ENCODE measurements at regions not wholly inside any gene's neighbourhood (a gene's known extent, or its start where the extent isn't known, plus 50 kb on each side); places are given as distances from the start of the nearest gene placed in this dataset.

GRCh38 chr15:73001840-73002239 lies 50.4 kb upstream of the NEO1 start:
- no peak for TF ChIP-seq CTCF (IDR thresholded peaks at IDR 0.05)
- Histone ChIP-seq H3K27me3 (ENCODE audit: low read depth) (no peaks in the 10 kb centered on the region), H3K4me1 (no peaks in the 10 kb centered on the region), H3K4me3 (no peak overlapping the region), H3K27ac (no peak overlapping the region), H3K9me3 (no peaks in the 10 kb centered on the region), H3K36me3 (no peaks in the 10 kb centered on the region)
- intact Hi-C loops (cut with DNase I), result no loop called here
- DNase-seq (no peak), ATAC-seq (no peak)

GRCh38 chr15:73000293-73000692 lies 52.0 kb upstream of the NEO1 start:
- DNase-seq (no peak), ATAC-seq (no peak)
- no peak overlapping the region for H3K4me3 ChIP-seq
- no peaks in the 10 kb centered on the region for H3K9me3 ChIP-seq
- H3K27ac ChIP-seq, result no peak overlapping the region
- H3K27me3 ChIP-seq (ENCODE audit: low read depth), result no peaks in the 10 kb centered on the region
- no peaks in the 10 kb centered on the region for H3K36me3 ChIP-seq
- TF ChIP-seq CTCF (IDR thresholded peaks at IDR 0.05), result no peak
- intact Hi-C loops (cut with DNase I), result no loop called here
- no peaks in the 10 kb centered on the region for H3K4me1 ChIP-seq

- no peak overlapping the region for H3K4me3 ChIP-seq
- intact Hi-C loops (cut with DNase I), result no loop called here
- TF ChIP-seq CTCF (IDR thresholded peaks at IDR 0.05), result no peak
- no peak overlapping the region for H3K27ac ChIP-seq
- DNase-seq (no peak), ATAC-seq (no peak)
- no peaks in the 10 kb centered on the region for H3K36me3 ChIP-seq
- H3K27me3 ChIP-seq (ENCODE audit: low read depth), result no peaks in the 10 kb centered on the region
- no peaks in the 10 kb centered on the region for H3K4me1 ChIP-seq
- no peaks in the 10 kb centered on the region for H3K9me3 ChIP-seq
These were observed 52.7 kb upstream of the NEO1 start for GRCh38 chr15:72999586-72999985.

- no peaks in the 10 kb centered on the region for H3K27me3 ChIP-seq (ENCODE audit: low read depth)
- TF ChIP-seq CTCF (IDR thresholded peaks at IDR 0.05), result no peak
- no peak for ATAC-seq
- intact Hi-C loops (cut with DNase I), result no loop called here
- no peak overlapping the region for H3K27ac ChIP-seq
- peaks cover 5% of the 10 kb centered on the region for H3K4me1 ChIP-seq
- H3K4me3 ChIP-seq, result no peak overlapping the region
- no peak for DNase-seq
- no peaks in the 10 kb centered on the region for H3K36me3 ChIP-seq
- no peaks in the 10 kb centered on the region for H3K9me3 ChIP-seq
These were observed 53.4 kb upstream of the NEO1 start for GRCh38 chr15:72998681-72999466.

- H3K27me3 ChIP-seq (ENCODE audit: low read depth), result no peaks in the 10 kb centered on the region
- no peak overlapping the region for H3K27ac ChIP-seq
- ATAC-seq (no peak), DNase-seq (no peak)
- H3K4me1 ChIP-seq, result peaks cover 5% of the 10 kb centered on the region
- no peak for TF ChIP-seq CTCF (IDR thresholded peaks at IDR 0.05)
- H3K4me3 ChIP-seq, result no peak overlapping the region
- intact Hi-C loops (cut with DNase I), result no loop called here
- no peaks in the 10 kb centered on the region for H3K36me3 ChIP-seq
- no peaks in the 10 kb centered on the region for H3K9me3 ChIP-seq
These were observed 54.0 kb upstream of the NEO1 start for GRCh38 chr15:72998226-72998625.
